HL-60 (cell line): ENCODE measurements at regions not wholly inside any gene's neighbourhood (a gene's known extent, or its start where the extent isn't known, plus 50 kb on each side); places are given as distances from the start of the nearest gene placed in this dataset.

Experiments
- CTCF ChIP-seq: IDR thresholded peaks from one replicate; pipeline ENCODE4 v1.5.1; 2011; ENCODE audit warnings: low read length, control low read depth, inconsistent platforms; ENCODE audit not compliant: insufficient read depth
- GABPA ChIP-seq: IDR thresholded peaks from 2 replicates; pipeline ENCODE4 v1.6.1; 2012; ENCODE audit warnings: low read depth
- POLR2AphosphoS5 ChIP-seq: IDR thresholded peaks from 2 replicates; pipeline ENCODE4 v1.6.1; 2012; ENCODE audit warnings: low read depth
- REST ChIP-seq: IDR thresholded peaks from 2 replicates; pipeline ENCODE4 v1.6.1; 2012; ENCODE audit warnings: low read depth; ENCODE audit not compliant: insufficient replicate concordance
- SPI1 ChIP-seq: IDR thresholded peaks from 2 replicates; pipeline ENCODE4 v1.6.1; 2012; ENCODE audit warnings: low read depth, mild to moderate bottlenecking, borderline replicate concordance

- TF ChIP-seq CTCF: no peak
- no peak for TF ChIP-seq GABPA
- no peak for TF ChIP-seq POLR2AphosphoS5
- TF ChIP-seq REST: no peak
- no peak for TF ChIP-seq SPI1
Measured at GRCh38 chr16:6775712-6776111, 556.9 kb upstream of the RBFOX1 start.
